Stimulated activated CD4-positive, alpha-beta T cell treated with anti-CD3 and anti-CD28 coated beads, Interleukin-2, amount 100 ng/mL, for 4 hours (primary cell): ENCODE measurements at regions not wholly inside any gene's neighbourhood (a gene's known extent, or its start where the extent isn't known, plus 50 kb on each side); places are given as distances from the start of the nearest gene placed in this dataset.

ENCODE experiments used
- DNase-seq: peaks from one replicate; pipeline ENCODE4 v3.0.0-alpha.2; 2020; ENCODE audit warnings: low read depth

DNA sequence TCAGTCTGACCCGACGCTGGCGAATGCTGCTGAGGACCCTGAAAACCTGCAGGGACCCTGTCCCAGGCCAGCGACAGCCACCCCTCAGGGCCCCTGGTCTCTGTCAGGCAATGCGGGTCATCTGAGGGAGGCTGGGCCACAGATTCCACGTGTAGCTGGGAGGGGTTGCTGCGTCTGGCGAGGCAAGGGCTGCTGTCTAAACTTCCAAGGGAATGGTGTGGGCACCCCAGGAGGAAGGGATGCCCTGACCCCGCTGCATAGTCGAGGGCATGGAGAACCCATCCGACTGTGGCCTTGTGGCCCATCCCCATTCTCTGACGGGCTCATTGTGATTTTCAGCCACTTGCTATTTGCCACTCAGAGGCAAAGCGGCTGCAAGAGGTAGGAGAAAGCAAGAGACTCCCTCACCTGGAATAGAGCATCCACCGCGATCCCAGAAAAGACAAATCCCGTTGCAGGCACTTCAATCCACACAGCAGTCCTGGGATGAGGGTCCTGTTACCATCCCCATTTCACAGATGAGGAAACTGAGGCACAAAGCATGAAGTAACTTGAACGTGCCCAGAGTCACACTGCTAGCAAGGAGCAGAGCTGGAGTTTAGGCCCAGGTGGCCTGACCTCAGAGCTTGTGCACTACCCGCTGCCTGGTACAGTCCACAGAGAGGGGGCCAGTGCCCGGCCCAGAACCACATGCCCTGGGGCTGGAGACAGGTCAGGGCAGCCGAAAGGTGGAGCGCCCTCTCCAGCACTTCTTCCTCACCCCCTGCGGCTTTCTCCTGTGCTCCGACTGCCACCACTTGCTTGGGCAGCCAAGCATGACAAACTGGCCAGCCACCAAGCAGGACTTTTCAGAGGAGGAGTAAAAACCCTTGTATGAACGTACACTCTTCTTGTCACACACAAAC lies 163.8 kb upstream of the KLF14 start:
- DNase-seq = no peak

DNA sequence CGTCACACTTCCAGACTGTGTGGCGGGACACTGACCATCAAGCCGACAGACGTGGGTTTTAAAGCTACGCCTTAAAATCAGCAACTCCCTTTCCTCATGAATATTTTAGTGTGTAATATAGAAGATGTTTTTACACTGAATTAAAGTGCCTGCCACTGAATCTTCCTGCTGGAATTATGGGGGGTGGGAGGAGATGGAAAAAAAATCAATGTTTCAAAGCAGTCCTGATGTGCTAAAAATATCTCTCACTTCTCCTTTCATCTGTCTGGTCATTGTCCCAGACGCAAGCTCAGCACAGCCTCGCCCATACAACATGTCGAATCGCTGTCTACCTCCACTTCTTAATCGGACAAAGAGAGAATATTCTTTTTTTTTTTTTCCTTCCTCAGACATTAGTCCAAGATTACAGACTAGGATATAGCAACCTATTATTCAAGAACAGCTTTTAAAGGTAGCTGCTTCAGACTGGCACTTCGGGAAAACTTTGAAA lies 165.1 kb upstream of the KLF14 start:
- no peak for DNase-seq

DNA sequence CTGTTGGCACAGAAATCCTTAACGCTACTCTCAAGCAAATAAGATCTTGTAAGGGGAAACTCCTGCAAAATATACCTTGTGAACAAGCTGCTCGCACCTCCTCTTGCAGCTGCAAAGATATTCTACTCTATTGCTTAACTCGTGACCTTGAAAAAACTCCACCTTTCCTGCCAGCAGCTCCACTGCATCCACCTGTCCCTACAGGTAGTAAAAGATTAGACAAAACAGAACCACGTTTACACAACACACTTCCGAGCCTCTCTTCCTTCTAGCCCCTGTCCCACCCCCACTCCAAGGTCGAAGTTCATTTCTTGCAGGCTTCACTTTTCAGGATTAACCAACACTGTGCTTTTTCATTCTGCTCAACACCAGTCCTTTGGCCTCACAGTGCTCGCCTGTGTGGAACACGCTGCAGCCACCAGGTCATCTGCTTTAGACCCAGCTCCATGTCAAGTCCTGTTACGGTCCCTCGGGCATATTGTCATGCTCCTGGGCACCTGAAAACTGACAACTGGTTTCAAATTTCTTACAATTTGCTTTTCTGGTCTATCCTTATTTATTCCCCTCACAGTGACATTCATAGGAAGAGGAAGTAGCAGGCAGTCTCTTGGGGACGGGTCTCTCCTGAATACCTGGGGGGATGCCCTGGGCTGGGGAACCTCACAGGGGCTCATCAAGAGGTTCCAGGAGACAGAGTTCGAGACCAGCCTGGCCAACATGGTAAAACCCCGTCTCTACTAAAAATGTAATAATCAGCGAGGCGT lies 165.8 kb upstream of the KLF14 start:
- no peak for DNase-seq

DNA sequence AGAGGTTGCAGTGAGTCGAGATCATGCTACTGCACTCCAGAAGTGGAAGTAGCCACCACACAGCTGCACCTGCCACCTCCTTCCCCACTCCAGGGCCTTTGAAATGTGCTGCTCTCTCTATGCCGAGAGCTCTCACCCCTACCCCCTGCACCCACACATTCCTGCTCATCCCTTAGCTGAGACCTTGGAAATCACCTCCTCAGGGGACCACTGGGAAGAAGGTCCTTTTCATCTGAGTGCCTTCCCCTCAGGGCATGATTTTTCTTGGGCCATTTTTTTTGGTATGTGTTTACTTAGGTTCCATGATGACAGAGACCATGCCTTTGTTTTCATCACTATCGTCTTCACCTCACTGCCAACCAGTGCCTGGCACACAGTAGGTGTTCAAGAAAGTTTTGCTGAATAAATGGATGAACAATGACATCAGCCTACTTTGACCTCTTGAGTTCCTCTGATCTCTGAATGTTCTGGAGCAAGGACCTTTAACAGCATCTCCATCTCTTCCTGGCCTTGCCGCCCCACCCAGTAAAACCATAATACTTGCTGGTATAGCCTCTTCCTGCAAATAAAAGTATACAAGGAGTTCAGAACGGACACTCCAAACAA lies 166.6 kb upstream of the KLF14 start:
- DNase-seq = no peak

DNA sequence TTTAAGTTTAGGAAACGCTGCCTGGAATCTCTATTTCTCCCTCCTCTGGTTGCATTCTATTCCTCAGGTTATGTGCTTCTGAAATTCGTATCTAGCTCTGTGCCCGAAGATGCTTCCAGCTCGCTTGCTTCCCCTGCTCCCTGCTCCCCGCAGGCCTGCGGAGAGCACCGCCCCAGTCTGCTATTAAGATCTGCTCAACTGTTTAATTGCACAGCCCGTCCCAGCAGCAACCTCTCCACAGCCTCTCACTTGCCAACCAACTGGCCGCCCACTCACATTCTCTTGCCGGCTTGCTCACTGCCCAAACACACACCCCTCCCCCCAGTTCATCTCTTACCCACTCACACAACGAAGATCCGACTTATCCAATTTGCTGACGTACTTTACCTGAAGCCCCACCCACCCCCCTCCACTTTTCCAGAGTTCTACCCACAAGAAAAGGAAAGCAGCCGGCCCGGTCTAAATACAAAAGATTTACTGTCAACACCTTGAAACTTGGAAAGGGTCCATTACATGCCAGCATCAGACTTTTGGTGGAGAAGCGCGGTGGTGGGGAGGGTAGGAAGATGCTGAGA lies 167.3 kb upstream of the KLF14 start:
- no peak for DNase-seq

DNA sequence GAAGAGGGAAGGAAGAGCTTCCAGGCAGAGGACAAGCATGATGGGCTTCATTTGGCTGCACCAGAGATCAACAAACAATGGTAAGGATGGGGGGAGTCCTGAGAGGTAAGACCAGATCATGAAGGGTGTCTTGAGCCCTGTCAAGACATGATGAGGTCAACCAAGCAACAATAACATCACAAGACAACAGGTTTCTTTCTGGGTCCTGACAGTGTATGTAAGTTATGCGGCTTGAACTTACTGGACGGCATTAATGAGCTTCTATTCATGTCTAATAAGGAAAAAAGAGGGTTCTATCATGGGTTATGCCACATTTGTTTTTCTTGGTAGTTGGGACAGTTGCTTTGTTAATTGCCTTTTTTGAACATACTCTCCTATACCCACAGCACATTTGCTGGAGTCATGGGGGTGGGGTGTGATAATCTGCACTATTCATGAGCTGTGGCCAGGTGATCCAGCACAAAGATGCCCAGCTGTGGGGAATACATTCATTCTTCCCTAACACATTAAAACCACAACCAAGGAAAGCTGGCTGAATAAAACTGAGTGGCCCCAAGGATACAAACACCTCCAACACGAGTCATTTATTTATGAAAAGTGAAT lies 168.8 kb upstream of the KLF14 start:
- no peak for DNase-seq

DNA sequence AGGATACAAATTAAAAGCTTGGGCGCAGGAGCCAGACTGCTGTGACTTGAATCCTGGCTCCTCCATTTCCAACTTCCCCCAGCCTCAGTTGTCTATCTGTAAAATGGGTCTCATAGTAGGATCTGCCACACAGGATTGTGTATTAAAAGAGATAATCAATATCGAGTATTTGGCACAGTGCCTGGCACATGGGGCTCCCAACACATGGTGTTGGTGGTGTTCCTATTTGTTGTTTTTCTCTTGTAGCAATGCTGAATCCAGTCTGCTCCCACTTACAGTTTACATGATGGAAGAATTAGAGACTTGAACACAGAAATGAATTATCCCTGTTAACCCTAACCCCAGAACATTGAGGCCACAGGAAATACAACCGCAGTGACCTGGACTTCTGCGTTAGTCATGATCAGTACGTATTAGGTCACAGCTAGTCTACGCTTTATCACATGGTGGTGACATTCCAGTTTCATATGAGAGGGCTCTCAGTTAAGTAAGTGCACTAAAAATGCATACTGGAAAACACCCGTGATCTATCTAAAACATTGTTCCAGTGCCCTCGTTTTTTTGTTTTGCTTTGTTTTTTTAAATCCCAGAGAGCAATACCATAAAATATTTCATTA lies 169.5 kb upstream of the KLF14 start:
- no peak for DNase-seq

DNA sequence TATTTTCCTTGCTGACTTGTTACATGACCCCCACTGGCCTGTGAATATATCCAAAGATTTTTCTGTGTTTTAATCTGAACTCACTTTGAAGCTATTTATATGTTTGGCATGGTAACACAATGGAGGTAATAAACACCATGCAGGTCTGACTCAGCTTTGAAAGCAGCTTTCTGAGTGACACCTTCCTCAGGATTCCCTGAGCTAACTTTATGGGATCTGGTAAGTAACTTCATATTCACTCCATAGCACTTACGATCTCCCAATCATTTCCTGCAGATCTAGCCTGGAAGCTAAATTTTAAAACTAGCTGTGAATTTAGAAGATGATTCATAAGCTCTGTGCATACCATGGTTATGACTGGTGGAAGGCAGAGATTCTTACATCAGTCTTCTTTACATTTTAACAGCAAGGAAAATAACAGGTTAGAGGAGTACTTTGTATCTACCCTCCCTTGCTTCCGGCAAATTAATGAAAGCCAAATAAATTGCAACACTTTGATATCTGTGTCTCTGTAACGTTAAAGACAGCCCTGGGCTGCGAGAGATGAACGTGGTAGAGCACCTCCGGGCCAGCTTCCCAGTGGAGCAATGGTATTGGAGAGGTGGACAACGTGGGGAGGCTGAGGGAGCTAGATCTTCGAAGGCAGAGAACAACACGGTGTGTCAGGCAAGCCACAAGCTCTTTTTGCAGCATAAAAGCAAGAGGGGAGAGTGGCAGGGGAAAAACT lies 170.2 kb upstream of the KLF14 start:
- DNase-seq = no peak

DNA sequence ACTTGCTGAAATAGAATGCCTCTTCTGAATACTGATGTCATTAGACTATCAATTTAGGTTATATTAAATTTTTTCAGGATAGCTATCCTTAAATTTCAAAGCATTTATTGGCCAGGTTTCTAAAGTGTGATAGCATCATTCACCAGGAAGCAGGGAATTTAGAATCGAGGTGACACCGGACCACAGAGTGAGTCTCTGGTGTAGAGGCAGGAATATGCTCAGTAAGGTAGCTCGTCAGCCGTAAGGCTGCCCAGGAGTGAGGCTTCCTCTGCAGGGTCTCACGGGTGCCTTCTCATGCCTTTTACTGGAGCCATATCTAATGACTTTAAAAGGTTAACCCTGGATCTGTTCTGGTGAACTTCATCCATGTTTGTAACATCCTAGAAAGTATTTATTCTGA lies 170.8 kb upstream of the KLF14 start:
- DNase-seq = no peak

DNA sequence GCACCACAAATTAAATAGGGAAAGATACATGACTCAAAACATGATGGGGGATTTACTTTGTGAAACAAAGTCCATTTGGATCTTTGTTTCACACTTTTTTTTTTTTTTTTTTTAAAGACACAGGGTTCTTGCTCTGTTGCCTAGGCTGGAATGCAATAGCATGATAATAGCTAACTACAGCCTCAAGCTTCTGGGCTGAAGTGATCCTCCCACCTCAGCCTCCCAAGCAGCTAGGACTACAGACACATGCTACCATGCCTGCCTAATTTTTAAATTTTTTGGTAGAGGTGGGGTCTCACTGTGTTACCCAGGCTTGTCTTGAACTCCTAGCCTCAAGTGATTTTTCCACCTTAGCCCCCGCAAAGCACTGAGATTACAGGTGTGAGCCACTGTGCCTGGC lies 172.6 kb upstream of the KLF14 start:
- DNase-seq = no peak

DNA sequence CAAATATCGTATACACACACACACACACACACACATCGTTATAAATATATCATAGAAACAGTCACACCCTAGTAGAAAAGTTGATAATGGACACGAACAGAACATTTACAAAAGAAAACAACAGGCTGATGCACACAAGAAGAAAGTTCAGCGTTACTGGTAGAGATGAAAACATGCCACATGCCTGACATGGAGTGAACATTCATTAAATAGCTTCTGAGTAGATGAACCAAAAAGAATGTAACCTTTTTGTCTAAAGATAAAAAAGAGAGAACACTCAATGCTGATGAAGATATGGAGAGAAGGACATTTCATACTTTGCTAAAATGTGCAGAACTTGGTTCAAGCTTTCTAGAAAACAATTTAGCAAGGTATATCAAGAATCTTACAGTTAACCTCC lies 173.4 kb upstream of the KLF14 start:
- no peak for DNase-seq

DNA sequence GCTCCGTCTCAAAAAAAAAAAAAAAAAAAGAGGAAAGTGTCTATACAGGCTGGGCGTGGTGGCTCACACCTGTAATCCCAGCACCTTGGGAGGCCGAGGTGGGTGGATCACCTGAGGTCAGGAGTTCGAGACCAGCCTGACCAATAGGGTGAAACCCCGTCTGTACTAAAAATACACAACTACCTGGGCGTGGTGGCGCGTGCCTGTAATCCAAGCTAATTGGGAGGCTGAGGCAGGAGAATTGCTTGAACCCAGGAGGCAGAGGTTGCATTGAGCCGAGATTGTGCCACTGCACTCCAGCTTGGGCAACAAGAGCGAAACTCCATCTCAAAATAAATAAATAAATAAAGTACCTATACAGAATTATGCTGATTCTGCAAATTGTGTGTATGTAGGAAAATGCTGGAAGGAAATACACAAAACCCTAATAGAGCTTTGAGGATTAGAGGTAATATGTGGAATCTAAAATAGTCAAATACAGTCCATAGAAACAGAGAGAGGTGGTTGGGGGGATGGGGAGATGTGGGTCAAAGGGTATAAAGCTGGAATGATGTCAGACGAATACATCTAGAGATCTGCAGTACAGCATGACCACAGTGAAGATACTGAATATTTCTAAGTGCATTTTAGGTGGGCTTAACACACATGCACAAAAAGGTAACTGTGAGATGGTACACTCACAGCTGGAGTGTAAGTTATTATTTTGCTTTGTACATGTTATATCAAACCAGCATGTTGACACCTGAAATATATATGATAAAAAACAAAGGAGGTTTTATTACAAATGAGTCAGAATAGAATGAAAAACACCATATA lies 174.5 kb upstream of the KLF14 start:
- DNase-seq = no peak

DNA sequence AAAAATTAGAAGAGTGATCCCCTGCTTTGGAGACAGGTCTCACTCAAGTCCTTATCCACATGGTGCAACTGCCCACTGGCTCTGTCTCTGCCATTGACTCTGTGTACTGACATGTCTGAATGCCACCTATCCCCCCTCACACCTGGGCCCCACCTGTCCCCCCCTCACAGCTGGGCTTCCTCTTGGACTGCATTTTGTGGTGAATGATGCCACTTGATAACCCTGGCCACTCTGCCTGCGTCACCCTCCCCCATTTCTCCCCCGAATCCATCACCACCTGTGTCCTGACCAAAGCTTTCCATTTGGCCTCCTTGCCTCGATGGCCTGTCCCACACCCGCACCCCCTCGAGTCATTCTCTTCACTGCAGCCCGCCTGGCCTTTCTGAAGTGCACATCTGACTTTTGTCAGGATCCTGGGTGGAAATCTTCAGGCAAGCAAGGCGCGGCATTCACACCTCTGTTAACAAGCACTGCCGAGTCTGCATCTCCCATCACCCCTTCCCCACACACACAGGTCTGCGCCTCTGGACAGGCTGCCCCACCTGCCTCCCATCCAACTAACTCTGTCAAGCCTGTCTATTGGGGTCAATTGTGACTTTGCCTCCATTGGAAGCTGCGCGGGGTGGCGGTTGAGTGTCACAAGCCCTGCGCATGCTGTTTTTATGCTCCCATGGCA lies 175.3 kb upstream of the KLF14 start:
- DNase-seq = no peak

DNA sequence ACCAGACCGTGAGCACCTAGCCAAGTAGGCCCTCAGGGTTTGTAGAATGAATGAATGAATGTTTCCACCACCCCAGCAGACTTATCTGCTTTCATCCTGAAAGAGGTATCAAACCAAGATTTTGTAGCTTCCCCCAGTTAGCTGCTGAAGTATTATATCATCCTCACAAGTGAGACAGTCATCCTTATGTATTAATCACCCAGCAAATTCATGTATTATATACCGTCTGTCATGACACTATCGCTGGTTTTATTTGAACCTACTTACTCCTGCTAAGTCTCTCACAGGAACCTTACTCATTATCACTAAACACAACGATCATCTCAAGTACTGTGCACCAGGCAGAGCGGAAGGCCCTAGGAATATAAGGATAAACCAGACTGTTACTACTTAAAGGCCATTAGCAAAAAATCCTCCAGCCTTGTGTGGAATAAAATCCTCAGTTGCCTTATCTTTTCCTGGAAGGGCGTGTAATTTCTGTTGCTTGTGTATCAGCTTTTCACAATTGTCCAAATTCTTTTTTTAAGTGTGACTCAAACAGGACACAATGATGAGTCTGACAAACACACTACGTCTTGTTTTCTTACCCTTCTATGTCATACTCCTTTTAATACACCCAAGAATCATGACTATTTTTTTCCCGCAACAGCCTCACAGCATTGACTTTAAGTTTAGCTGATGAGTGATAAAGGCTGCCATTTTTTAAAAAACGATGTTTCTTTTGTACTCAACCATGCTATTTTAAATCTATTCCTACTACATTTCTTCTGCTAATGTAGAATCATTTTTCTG lies 176.1 kb upstream of the KLF14 start:
- DNase-seq = no peak

DNA sequence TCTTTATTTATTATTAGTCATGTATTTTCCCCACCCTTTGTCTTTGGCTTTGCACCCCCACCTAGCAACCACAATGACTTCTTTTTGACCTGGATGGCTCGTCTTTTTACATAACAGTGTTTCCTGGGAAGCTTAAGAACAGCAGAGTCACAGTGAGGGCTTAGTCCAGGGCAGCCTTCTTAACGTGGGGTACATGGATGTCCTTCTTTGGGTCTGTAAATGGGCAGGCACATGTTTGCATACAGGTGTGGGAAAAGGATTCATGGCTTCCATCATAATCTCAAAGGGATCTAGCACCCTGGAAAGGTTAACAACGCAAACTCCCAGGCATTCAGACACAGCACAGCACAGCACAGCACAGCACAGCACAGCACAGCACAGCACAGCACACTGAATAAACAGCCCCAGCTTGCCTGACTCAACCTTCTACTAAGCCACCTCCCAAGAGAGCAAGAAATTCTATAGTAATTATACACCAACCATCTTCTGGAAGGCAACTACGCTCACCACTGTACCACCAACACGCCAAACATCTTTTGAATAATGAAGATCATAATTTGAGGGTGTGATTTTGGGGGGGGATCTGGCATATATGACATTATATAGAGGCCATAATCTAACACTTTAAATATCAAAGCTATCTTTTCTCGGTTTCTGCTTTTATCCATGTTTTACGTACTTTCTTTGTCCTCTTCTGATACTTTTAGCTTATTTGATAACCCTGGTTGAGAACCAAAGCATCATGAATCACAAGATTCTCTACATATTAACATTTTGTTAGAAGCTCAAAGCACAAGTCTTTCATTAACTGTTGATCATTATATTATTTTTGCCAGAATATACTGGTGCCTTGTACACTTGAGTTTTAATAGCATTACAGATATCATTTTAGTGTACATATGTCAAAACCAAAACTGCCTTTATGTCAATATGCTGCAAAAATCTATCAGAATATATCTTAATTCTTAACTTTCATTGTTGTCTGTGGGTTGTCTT lies 177.2 kb upstream of the KLF14 start:
- no peak for DNase-seq

DNA sequence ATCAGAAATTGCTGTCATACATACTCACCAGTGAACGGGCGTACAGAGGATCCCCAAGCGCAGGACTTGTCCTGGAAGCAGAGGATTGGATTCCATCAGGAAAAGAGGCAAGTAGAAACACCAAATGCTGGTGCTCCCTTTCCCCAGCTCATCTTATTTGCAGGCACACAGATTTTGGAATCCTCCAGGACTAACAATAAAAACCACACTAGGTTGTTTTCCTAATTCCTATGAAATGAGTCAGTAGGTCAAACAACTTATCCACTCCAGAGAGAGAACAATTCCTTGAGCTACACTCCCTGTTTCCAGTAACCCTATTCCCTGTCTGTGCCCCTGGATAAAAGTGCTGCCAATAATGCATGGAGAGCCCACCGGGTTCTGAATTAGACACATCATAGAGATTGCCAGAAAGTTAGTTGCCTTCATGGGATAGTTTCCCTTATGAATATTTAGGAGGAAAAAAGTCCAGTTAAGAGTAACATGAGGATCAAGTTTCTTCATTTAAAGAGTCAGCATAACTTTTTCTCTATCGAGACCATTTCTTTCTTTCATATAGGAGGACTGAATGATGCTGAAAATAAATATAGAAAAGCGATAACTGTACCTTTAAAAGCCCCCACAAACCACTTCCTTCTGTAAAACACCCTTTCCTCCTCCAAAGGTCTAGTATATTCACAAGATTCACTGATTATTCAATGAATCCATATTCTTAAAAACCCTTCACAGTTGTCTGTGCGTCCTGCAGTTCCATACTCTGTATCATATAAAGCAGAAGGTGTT lies 178.3 kb upstream of the KLF14 start:
- no peak for DNase-seq
